ENCODE measurements at regions not wholly inside any gene's neighbourhood (a gene's known extent, or its start where the extent isn't known, plus 50 kb on each side); places are given as distances from the start of the nearest gene placed in this dataset.
A peak's percentile ranks its signal among the peaks of the same experiment; 100 is the strongest.

DNA sequence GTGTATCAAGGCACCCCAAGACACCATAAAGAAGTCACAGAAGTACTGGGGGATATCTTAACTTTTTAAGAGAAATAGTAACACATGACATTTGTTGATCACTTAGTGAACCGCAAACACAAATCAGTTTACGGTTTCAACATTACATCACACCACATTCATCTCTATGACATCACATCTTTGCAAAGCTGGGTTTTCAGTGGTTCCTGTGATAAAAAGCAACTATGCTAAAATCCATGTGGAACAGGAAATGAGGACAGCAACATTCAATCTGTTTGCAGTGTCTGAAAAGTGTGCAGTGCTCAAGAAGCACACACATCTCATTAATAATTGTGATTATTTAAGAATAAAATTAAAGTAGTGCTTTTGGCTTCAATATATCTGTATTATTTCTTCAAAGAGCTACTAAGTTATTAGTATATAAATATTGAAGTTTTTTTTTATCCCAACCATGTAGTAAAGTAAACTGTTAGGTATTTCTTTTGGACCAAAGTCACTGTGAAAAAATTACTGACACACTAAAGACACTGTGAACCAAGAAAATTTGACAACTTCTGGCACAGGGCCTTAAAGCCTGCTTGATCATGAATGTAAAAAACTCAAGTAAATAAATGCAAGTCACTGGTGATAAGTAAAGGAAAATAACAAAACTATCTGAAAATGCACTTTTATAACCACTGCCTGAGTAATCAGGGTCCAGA lies 156.0 kb upstream of the SOX6 start:
- no peak for DNase-seq (ENCODE audit: low spot score)
- Histone ChIP-seq H3K9me3 (ENCODE audit: low read length) (no peaks in the 10 kb centered on the region), H3K4me1 (ENCODE audit: insufficient read depth, low read length) (no peaks in the 10 kb centered on the region), H2AFZ (ENCODE audit: low read length) (no peak overlapping the region), H3K4me2 (ENCODE audit: low read depth, low read length) (no peak overlapping the region), H3K79me2 (ENCODE audit: insufficient read depth, low read length) (no peaks in the 10 kb centered on the region), H3K4me3 (replicated peaks in 1 of 3; ENCODE audit: insufficient read depth in 1 of 3, low read depth in 2 of 3, low read length in 3 of 3) (no peak overlapping the region), H3K27ac (ENCODE audit: extremely low read length, insufficient read depth, low read length) (no peak overlapping the region), H3K36me3 (replicated peaks in 1 of 2; ENCODE audit: control insufficient read depth in 1 of 2, insufficient read depth in 2 of 2, low read length in 2 of 2) (no peaks in the 10 kb centered on the region), H3K27me3 (ENCODE audit: control insufficient read depth in 1 of 2, insufficient read depth in 2 of 2, low read length in 2 of 2) (no peaks in the 10 kb centered on the region), H4K20me1 (ENCODE audit: insufficient read depth, low read length) (no peaks in the 10 kb centered on the region), H3K9ac (ENCODE audit: insufficient read depth, low read depth, low read length) (no peak overlapping the region)
- ChIA-PET CTCF (ENCODE audit: low intra/inter-chr PET ratio, low total read pairs) (no interaction called here), POLR2A (no interaction called here)
- 100% methylated on average over 2 of the region's 2 CpGs for WGBS (ENCODE audit: low lambda C conversion rate)
- no peak for ATAC-seq
- TF ChIP-seq CREB1 (IDR thresholded peaks at IDR 0.05) (peak; percentile 53; the same call in 1 of the 2 replicates), CREB1 (CRISPR knock-in tag; IDR thresholded peaks at IDR 0.05) (no peak), ATF7 (IDR thresholded peaks at IDR 0.05) (0 out of 2 replicates have a peak, but pooled peaks have one; percentile 30), ATF7 (CRISPR knock-in tag; IDR thresholded peaks at IDR 0.05) (no peak), RBM22 (optimal IDR thresholded peaks at IDR 0.05; ENCODE audit: low read length) (no peak)
- in situ Hi-C loops (cut with HindIII; ENCODE audit: extremely low pct_ligation_motif_present, low pct_unique_long_range_greater_than_20kb) = no loop called here
- intact Hi-C loops (cut with micrococcal nuclease; ENCODE audit: unreplicated experiment) = no loop called here
- no peak for FAIRE-seq
- BruUV-seq (replicated peaks) = no TSS peak

DNA sequence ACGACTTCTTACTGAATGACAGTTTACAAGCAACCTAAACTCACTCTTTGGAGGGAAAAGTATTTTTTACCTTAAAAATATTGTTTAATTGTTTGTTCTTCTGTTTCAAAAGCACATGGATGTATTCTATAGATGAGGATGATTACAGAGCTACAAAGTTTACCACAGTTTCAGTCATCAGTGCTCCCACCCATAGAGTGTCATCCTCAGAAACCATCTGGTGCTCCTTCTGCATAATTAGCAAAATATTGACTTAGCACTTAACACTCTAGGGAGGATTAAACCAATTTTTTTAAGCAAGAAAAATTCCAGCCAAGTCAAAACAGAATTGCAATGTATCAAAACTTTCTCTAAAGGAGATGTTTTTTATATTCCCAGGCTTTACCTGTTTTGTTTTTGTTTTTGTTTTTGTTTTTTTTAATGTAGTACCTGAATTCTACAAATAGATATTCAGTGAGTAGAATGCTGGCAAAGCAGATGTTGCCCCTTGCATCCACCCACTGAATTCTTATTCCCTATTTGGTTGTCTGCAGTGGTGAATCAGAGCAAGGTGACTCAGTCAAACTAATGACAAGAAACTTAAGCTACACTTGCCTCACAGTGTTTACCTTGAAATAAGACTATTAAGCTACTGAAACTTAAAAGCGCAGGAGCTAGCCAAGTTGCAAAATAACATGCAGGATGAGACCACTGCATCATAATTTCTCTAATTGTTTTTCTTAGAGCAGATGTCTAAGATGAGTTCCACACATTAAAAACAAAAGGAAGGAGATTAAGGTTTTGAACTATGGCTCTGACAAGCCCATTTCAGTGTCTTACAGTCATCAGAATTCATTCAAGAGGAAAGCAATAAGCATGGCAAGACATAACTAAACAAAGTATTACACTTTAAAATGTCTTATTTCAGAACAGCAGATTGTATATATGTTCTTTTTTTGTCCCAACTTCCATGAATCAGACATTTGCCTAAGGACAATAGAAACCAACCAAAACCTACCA lies 155.1 kb upstream of the SOX6 start:
- ATAC-seq (no peak), DNase-seq (ENCODE audit: low spot score) (no peak), FAIRE-seq (no peak)
- POLR2A ChIA-PET = no interaction called here
- intact Hi-C loops (cut with micrococcal nuclease; ENCODE audit: unreplicated experiment) (no loop called here), in situ Hi-C loops (cut with HindIII; ENCODE audit: extremely low pct_ligation_motif_present, low pct_unique_long_range_greater_than_20kb) (no loop called here)
- BruUV-seq (replicated peaks) = no TSS peak
- Histone ChIP-seq H3K27me3 (ENCODE audit: control insufficient read depth in 1 of 2, insufficient read depth in 2 of 2, low read length in 2 of 2) (no peaks in the 10 kb centered on the region), H3K79me2 (ENCODE audit: insufficient read depth, low read length) (no peaks in the 10 kb centered on the region), H4K20me1 (ENCODE audit: insufficient read depth, low read length) (no peaks in the 10 kb centered on the region), H3K4me1 (ENCODE audit: insufficient read depth, low read length) (no peaks in the 10 kb centered on the region), H3K36me3 (replicated peaks in 1 of 2; ENCODE audit: control insufficient read depth in 1 of 2, insufficient read depth in 2 of 2, low read length in 2 of 2) (no peaks in the 10 kb centered on the region), H3K9ac (ENCODE audit: insufficient read depth, low read depth, low read length) (no peak overlapping the region), H3K9me3 (ENCODE audit: low read length) (no peaks in the 10 kb centered on the region), H2AFZ (ENCODE audit: low read length) (no peak overlapping the region), H3K27ac (ENCODE audit: extremely low read length, insufficient read depth, low read length) (no peak overlapping the region), H3K4me3 (replicated peaks in 1 of 3; ENCODE audit: insufficient read depth in 1 of 3, low read depth in 2 of 3, low read length in 3 of 3) (no peak overlapping the region), H3K4me2 (ENCODE audit: low read depth, low read length) (no peak overlapping the region)
- WGBS (ENCODE audit: low lambda C conversion rate) = 16% methylated on average over 2 of the region's 2 CpGs
- TF ChIP-seq ZC3H13 (CRISPR knock-in tag; IDR thresholded peaks at IDR 0.05) (no peak), ZNF615 (CRISPR knock-in tag; IDR thresholded peaks at IDR 0.05; ENCODE audit: borderline replicate concordance) (no peak), MTA3 (CRISPR knock-in tag; IDR thresholded peaks at IDR 0.05) (no peak), PRPF4 (IDR thresholded peaks at IDR 0.05; ENCODE audit: low read depth, low read length, poor library complexity, severe bottlenecking) (no peak)
- CTCF ChIA-PET (ENCODE audit: low intra/inter-chr PET ratio, low total read pairs) = no interaction called here
